Gastroesophageal sphincter (tissue), 3 donors: ENCODE measurements at regions not wholly inside any gene's neighbourhood (a gene's known extent, or its start where the extent isn't known, plus 50 kb on each side); places are given as distances from the start of the nearest gene placed in this dataset.

Experiments used
- CTCF ChIP-seq, 4 experiments: fragments of 200-600 bp in 2 of 4; fragments of 450-650 bp in 2 of 4; sonication (generic) in 1 of 4; IDR thresholded peaks; one replicate each; pipeline ENCODE4 v1.5.1; 2017 to 2019; ENCODE audit warnings: antibody characterized with exemption in 4 of 4, mild to moderate bottlenecking in 2 of 4, moderate library complexity in 2 of 4
- EP300 ChIP-seq: sonication (generic); formaldehyde crosslinking; IDR thresholded peaks from one replicate; pipeline ENCODE4 v1.6.1; 2017; ENCODE audit warnings: antibody characterized with exemption, mild to moderate bottlenecking
- POLR2A ChIP-seq, 2 donors: fragments of 450-650 bp; IDR thresholded peaks; one replicate each; pipeline ENCODE4 v1.6.1; 2017; ENCODE audit warnings: antibody characterized with exemption in 2 of 2, mild to moderate bottlenecking in 2 of 2, moderate library complexity in 1 of 2
- POLR2AphosphoS5 ChIP-seq: sonication (generic); formaldehyde crosslinking; IDR thresholded peaks from one replicate; pipeline ENCODE4 v1.6.1; 2017; ENCODE audit warnings: antibody characterized with exemption

- TF ChIP-seq CTCF (IDR thresholded peaks at IDR 0.05) (no peak), POLR2A (IDR thresholded peaks at IDR 0.05) (no peak), POLR2AphosphoS5 (no peak), EP300 (no peak)
These were observed 80.9 kb upstream of the SYT6 start for GRCh38 chr1:114234408-114235124.
